Neural crest cell (in vitro differentiated cells): ENCODE measurements at regions not wholly inside any gene's neighbourhood (a gene's known extent, or its start where the extent isn't known, plus 50 kb on each side); places are given as distances from the start of the nearest gene placed in this dataset.

Experiments used
- DNase-seq: peaks from one replicate; pipeline ENCODE4 v3.0.0; 2021; ENCODE audit warnings: low read depth, mixed read lengths, low spot score
- H3K27ac Mint-ChIP-seq: one replicate; pipeline ENCODE4 v1.8.0; 2021; ENCODE audit warnings: mild to moderate bottlenecking, mixed read lengths; ENCODE audit not compliant: unreplicated experiment
- H3K27me3 Mint-ChIP-seq: 2 replicates; pipeline ENCODE4 v1.8.0; 2021; ENCODE audit warnings: low read depth, mild to moderate bottlenecking, mixed read lengths
- H3K36me3 Mint-ChIP-seq: 2 replicates; pipeline ENCODE4 v1.8.0; 2021; ENCODE audit warnings: low read depth, mild to moderate bottlenecking, mixed read lengths
- H3K4me1 Mint-ChIP-seq: 2 replicates; pipeline ENCODE4 v1.8.0; 2021; ENCODE audit warnings: mixed read lengths
- H3K4me3 Mint-ChIP-seq: one replicate; pipeline ENCODE4 v1.8.0; 2021; ENCODE audit warnings: mild to moderate bottlenecking, mixed read lengths
- H3K9me3 Mint-ChIP-seq: 2 replicates; pipeline ENCODE4 v1.8.0; 2021; ENCODE audit warnings: mixed read lengths
- TF ChIP-seq, protein P1 (sequence below): fragments of 200-600 bp; sonication (generic); conservative IDR thresholded peaks from 2 replicates; pipeline ENCODE4 v1.5.0; 2021; ENCODE audit warnings: antibody characterized with exemption, mild to moderate bottlenecking

- H3K36me3 Mint-ChIP-seq: no peaks in the 10 kb centered on the region
- TF ChIP-seq, protein P1, sequence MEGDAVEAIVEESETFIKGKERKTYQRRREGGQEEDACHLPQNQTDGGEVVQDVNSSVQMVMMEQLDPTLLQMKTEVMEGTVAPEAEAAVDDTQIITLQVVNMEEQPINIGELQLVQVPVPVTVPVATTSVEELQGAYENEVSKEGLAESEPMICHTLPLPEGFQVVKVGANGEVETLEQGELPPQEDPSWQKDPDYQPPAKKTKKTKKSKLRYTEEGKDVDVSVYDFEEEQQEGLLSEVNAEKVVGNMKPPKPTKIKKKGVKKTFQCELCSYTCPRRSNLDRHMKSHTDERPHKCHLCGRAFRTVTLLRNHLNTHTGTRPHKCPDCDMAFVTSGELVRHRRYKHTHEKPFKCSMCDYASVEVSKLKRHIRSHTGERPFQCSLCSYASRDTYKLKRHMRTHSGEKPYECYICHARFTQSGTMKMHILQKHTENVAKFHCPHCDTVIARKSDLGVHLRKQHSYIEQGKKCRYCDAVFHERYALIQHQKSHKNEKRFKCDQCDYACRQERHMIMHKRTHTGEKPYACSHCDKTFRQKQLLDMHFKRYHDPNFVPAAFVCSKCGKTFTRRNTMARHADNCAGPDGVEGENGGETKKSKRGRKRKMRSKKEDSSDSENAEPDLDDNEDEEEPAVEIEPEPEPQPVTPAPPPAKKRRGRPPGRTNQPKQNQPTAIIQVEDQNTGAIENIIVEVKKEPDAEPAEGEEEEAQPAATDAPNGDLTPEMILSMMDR: no peak
- no peak overlapping the region for H3K4me3 Mint-ChIP-seq
Observed at GRCh38 chr2:100765481-100765880, 54.5 kb upstream of the NPAS2 start.

GRCh38 chr2:100766256-100766655 is 53.7 kb upstream of the NPAS2 start:
- Mint-ChIP-seq H3K27ac (no peak overlapping the region), H3K9me3 (peaks cover 2% of the 10 kb centered on the region), H3K4me1 (no peaks in the 10 kb centered on the region), H3K4me3 (no peak overlapping the region), H3K36me3 (no peaks in the 10 kb centered on the region), H3K27me3 (peaks cover 3% of the 10 kb centered on the region)
- TF ChIP-seq, protein P1: no peak
- DNase-seq: no peak

More at GRCh38 chr2:100765481-100765880, 54.5 kb upstream of the NPAS2 start:
- Mint-ChIP-seq H3K27ac (no peak overlapping the region), H3K4me1 (no peaks in the 10 kb centered on the region), H3K9me3 (no peaks in the 10 kb centered on the region), H3K27me3 (peaks cover 3% of the 10 kb centered on the region)
- DNase-seq: no peak

GRCh38 chr2:100766806-100767205 is 53.1 kb upstream of the NPAS2 start:
- no peak overlapping the region for H3K4me3 Mint-ChIP-seq
- H3K27ac Mint-ChIP-seq: no peak overlapping the region
- no peaks in the 10 kb centered on the region for H3K4me1 Mint-ChIP-seq
- peaks cover 2% of the 10 kb centered on the region for H3K9me3 Mint-ChIP-seq
- DNase-seq: no peak
- H3K27me3 Mint-ChIP-seq: peaks cover 3% of the 10 kb centered on the region
- no peaks in the 10 kb centered on the region for H3K36me3 Mint-ChIP-seq
- TF ChIP-seq, protein P1: no peak

DNA sequence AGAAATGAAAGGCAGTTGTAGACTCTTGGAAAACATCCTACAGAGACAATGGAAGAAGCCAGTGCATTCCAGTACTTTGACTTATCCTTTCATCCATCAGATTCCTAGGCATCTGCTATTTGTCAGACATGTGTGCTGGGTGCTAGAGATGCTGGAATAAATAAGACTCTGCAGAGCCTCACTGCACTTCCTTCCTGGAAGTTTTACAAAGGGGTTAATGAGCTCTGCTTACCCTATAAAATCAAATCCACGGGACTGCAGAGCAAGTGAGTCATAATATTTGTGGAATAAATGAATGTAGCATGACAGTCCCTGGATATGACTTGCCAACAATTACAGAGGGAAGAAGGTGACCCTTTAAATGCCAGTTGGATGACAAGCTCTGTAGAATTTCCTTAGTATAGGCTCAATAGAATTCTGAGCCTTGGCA is 52.7 kb upstream of the NPAS2 start:
- no peak for DNase-seq
- Mint-ChIP-seq H3K27ac (no peak overlapping the region), H3K9me3 (peaks cover 2% of the 10 kb centered on the region), H3K4me3 (no peak overlapping the region), H3K27me3 (peaks cover 3% of the 10 kb centered on the region), H3K36me3 (no peaks in the 10 kb centered on the region), H3K4me1 (no peaks in the 10 kb centered on the region)
- TF ChIP-seq, protein P1: no peak

DNA sequence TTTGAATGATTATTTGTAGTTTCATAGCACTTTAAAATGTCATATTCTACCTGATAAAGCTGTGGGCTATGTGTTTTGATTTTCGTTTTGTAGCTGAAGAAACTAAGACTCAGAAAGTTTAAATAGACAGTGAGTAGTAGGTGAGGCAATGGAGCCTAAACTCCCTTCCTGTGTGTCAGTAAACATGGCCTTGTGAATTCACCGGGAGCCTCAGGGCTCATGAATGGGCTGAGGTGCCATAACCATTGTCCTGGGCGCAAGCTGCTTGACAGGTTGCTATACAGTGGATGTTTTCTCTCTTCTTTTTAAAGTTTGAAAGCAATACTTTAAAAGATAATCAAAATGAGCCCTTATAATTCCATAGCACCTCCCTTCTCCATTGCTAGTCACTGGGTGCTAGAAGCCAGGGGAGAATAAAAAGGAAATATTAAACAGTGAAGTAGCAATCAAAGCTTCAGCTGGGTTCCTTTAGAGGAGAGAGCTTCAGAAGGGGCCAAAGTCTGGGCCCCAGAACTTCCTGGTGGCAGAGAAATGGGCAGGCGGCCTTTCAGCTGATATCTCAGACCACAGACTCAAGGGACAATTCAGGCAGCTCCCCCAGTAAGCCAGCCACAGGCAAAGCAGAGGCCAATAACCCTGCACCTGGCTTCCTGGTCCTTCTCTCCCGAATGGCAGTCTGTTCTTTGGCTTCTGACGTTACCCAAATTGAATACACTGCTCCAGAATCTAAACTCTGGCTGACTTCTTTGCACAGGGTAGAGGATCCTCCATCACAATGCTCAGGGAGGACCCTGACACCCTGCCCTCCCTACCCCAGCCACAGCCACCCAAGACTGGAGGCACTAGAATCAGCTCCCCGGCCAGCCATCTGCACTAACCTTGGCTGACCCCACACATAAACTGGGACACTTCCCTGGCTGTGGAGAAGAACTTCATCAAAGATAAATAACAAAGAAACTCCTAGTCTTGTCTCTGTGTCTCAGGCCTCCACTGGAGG is 51.8 kb upstream of the NPAS2 start:
- no peaks in the 10 kb centered on the region for H3K36me3 Mint-ChIP-seq
- no peak for DNase-seq
- TF ChIP-seq, protein P1: no peak
- H3K27me3 Mint-ChIP-seq: peaks cover 3% of the 10 kb centered on the region
- H3K9me3 Mint-ChIP-seq: peaks cover 2% of the 10 kb centered on the region
- H3K27ac Mint-ChIP-seq: no peak overlapping the region
- H3K4me3 Mint-ChIP-seq: no peak overlapping the region
- no peaks in the 10 kb centered on the region for H3K4me1 Mint-ChIP-seq
